ENCODE measurements at regions not wholly inside any gene's neighbourhood (a gene's known extent, or its start where the extent isn't known, plus 50 kb on each side); places are given as distances from the start of the nearest gene placed in this dataset.
A peak's percentile ranks its signal among the peaks of the same experiment; 100 is the strongest.

DNA sequence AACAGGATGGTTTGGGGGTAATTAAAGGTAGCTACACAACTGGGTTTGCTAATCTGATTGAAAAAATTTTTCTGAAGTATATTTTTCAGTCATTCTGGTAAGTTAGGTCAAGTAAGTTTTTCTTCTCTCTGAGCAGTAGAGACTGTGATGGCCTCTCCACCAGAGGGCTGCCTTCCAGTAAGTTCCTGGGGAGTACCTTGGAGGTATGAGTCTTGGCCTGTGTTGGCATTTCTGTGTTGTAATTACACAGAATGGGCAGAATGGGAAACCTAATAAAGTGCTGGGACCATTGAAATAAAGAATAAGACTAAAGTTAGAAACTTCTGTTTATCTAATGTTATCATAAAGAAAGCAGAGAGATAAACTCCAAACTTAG lies 430.8 kb downstream of the ARHGEF28 start:
- TF ChIP-seq POLR2AphosphoS5 (IDR thresholded peaks at IDR 0.05; ENCODE audit: low read depth, low read length) (no peak), CTCF (IDR thresholded peaks at IDR 0.05; ENCODE audit: control extremely low read depth in 1 of 3, insufficient read depth in 1 of 3, low read depth in 1 of 3, low read length in 3 of 3) (peak in 2 of 3 experiments; percentile 39 to 45; a peak in 3 of 4 replicates), EZH2 (IDR thresholded peaks at IDR 0.05; ENCODE audit: low read depth, low read length, severe bottlenecking) (no peak), POLR2A (IDR thresholded peaks at IDR 0.05; ENCODE audit: control extremely low read depth in 1 of 2, low read depth in 2 of 2, low read length in 2 of 2) (no peak), RFX5 (IDR thresholded peaks at IDR 0.05; ENCODE audit: borderline replicate concordance, low read depth, low read length) (no peak)
